ENCODE measurements at regions not wholly inside any gene's neighbourhood (a gene's known extent, or its start where the extent isn't known, plus 50 kb on each side); places are given as distances from the start of the nearest gene placed in this dataset.

GRCh38 chr22:49380828-49381114 lies 446.9 kb downstream of the BRD1 start:
- DNase-seq (ENCODE audit: low spot score) = no peak
- no peak for TF ChIP-seq CTCF (IDR thresholded peaks at IDR 0.05)
- no peak for ATAC-seq (ENCODE audit: low FRiP score)

- TF ChIP-seq CTCF (IDR thresholded peaks at IDR 0.05) = no peak
- ATAC-seq (ENCODE audit: low FRiP score) (no peak), DNase-seq (ENCODE audit: low spot score) (no peak)
These were observed 447.4 kb downstream of the BRD1 start for GRCh38 chr22:49380095-49380827.

GRCh38 chr22:49377306-49377705 lies 450.4 kb downstream of the BRD1 start:
- DNase-seq (ENCODE audit: low spot score) (no peak), ATAC-seq (ENCODE audit: low FRiP score) (no peak)
- TF ChIP-seq CTCF (IDR thresholded peaks at IDR 0.05) = no peak

DNA sequence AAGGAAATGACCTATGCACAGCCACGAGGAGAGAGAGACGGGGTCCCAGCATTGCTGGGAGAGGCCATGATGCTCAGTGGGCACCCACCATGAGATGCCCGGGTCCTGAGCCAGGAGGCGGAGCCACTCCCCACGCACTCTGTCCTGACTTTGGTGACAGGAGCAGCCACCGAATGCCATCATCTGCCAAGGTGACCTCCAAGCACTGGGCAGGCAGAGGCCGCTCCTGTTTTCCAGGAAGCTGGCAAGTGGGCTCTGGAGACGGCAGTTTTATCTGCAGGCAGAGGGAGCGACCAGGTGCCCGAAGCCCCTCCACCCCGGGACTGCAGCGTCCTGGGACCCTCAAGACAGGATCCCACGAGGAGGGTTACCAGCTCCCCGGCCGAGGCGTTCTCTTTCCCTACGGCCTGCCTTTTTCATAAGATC lies 453.9 kb downstream of the BRD1 start:
- ATAC-seq (ENCODE audit: low FRiP score) (no peak), DNase-seq (ENCODE audit: low spot score) (no peak)
- TF ChIP-seq CTCF (IDR thresholded peaks at IDR 0.05) = no peak

GRCh38 chr22:49373289-49373666 lies 454.4 kb downstream of the BRD1 start:
- DNase-seq (ENCODE audit: low spot score) = no peak
- TF ChIP-seq CTCF (IDR thresholded peaks at IDR 0.05) = no peak
- no peak for ATAC-seq (ENCODE audit: low FRiP score)

GRCh38 chr22:49372530-49373288 lies 455.0 kb downstream of the BRD1 start:
- no peak for ATAC-seq (ENCODE audit: low FRiP score)
- no peak for DNase-seq (ENCODE audit: low spot score)
- no peak for TF ChIP-seq CTCF (IDR thresholded peaks at IDR 0.05)

DNA sequence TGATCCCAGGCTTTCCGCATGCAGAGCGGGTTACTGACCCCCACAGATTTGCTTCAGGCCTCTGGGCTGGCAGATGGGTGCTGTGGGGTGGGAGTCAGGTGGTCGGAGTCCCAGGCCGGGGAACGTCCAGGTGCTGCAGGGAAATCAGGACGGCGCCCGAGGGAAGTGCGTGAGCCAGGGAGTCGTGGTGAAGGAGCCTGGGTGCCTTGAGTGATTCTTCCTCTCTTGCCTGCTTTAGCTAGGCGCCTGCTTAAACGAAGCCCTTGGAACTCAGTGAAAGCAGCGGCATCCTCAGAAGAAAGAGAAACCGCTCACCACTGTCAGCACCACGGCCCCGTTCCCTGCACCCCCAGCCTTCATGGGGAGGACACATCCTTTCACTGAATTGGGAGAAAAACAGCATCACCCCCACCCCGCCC lies 455.6 kb downstream of the BRD1 start:
- no peak for TF ChIP-seq CTCF (IDR thresholded peaks at IDR 0.05)
- no peak for ATAC-seq (ENCODE audit: low FRiP score)
- DNase-seq (ENCODE audit: low spot score) = no peak

All from omental fat pad (tissue), 3 donors.